Choroid plexus epithelial cell (primary cell): ENCODE measurements at regions not wholly inside any gene's neighbourhood (a gene's known extent, or its start where the extent isn't known, plus 50 kb on each side); places are given as distances from the start of the nearest gene placed in this dataset.

Experiments
- DNase-seq: peaks from one replicate; pipeline ENCODE4 v3.0.0-alpha.2; 2010; ENCODE audit warnings: low read depth
- H3K4me3 ChIP-seq: 2 replicates; pipeline ENCODE4 v1.5.1; 2011; ENCODE audit warnings: low read depth, mild to moderate bottlenecking, control low read depth, low read length, moderate library complexity
- CTCF ChIP-seq: conservative IDR thresholded peaks from 2 replicates; pipeline ENCODE4 v1.5.1; 2011; ENCODE audit warnings: low read depth, mild to moderate bottlenecking, control low read depth, inconsistent platforms, low read length, moderate library complexity

DNA sequence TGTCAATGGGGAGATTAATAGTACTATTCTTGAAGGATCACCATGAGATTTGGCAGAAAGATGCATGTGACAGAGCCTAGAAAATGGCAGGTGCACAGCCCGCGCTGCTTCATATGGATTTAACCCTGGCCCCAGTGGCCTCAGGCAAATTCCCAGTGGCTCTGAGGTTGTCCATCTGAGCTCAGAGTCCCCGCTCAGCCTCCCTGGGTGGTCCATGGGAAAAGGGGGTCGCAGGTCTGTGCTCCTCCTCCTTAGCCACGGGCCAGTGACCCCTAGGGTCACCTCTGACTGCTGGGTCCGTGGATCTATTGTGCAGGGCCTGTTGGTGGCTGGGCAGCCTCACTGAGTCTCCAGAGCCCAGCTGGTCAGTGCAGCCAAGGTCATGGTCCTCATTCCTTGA, 93.3 kb upstream of the BOD1 start:
- DNase-seq: no peak
- TF ChIP-seq CTCF: no peak
- H3K4me3 ChIP-seq: no peak overlapping the region

DNA sequence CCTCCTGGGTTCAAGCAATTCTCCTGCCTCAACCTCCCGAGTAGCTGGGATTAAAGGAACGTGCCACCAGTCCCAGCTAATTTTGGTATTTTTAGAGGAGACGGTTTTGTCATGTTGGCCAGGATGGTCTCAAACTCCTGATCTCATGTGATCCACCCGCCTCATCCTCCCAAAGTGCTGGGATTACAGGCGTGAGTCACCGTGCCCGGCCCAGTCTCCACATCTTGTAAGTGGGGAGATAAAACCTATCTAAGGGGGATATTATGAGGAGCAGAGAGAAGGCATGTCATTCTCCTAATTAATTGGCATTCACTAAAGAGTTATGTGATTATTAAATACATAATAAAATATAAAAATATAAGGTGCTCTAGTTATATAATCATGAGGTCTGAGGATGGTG, 94.1 kb upstream of the BOD1 start:
- DNase-seq: no peak
- TF ChIP-seq CTCF: no peak

DNA sequence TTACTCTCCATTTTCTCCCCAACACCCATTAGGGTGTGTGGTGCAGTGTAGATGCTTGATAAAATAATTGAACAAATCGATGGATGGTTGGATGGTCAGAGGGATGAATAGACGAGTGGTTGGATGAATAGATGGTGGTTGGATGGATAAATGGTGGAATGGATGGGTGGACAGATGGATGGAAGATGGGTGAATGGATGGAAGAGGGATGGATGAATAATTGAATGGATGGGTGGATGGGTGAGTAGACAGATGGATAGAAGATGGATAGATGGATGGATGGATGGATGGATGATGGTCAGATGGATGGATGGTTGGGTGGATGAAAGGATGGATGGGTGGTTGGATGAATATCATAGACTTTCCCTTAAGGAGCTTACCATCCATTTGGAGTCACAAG, 95.0 kb upstream of the BOD1 start:
- DNase-seq: no peak
- no peak overlapping the region for H3K4me3 ChIP-seq
- TF ChIP-seq CTCF: no peak

More for the DNA sequence above, 94.1 kb upstream of the BOD1 start:
- no peak overlapping the region for H3K4me3 ChIP-seq

GRCh38 chr5:173712609-173713175, 96.2 kb upstream of the BOD1 start:
- no peak for TF ChIP-seq CTCF
- DNase-seq: no peak
- no peak overlapping the region for H3K4me3 ChIP-seq

DNA sequence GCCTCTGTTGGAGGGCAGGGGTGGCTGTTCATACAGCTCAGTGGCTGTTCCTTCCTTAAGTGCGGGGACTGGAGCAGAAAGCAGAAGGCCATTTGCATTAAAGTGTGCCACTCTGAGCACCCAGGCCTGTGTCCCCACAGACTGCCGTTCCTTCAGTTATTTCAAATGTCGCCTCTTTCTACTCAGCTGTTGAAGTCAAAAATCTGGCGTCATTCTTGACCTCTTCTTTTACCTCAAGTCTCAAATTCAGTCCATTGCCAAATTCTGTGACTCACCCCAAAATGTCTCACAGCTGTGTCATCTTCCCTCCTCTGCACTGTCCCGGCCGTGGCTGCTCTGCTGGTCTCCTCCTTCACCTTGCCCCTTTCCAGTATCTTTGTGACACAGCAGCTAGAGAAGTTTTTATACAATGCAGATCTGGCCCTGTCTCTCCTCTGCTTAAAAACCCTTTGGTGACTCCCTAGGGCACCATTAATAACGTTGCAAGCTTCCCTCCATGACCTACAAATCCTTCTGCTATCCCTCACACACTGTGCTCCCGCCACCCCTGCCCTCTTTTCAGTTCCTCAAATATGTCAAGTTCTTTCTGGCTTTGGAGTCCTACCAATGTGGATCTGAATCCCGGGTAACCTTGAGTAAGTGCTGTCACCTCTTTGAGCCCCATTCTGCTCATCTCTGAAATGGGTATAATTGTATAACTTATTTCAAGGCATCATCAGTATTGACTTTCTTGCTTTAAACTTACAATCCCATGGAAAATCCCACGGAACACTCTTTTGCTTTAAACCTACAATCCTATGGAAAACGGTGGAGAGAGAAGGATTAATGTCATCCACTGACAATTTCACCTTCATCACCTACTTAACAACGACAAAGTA, 98.3 kb upstream of the BOD1 start:
- TF ChIP-seq CTCF: no peak
- H3K4me3 ChIP-seq: no peak overlapping the region
- peak; percentile 75 for DNase-seq

DNA sequence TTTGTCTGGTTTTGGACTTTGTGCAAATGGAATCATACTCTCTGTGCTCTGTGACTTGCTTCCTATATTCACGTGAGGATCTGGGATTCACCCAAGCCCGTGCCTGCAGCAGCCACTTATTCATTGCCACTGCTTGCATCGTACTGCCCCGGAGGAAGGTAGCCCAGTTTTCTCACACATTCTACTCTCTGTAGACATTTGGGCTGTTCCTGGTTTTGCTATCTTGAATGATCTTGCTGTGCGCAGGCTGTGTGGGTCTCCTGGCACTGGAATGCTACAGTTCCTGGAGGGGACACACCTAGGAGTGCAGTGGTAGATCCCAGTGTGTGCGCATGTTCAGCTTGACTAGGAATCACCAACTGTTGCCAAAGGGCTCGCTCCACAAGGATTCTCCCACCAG, 99.2 kb upstream of the BOD1 start:
- H3K4me3 ChIP-seq: no peak overlapping the region
- DNase-seq: peak; percentile 12
- no peak for TF ChIP-seq CTCF
